ENCODE measurements at regions not wholly inside any gene's neighbourhood (a gene's known extent, or its start where the extent isn't known, plus 50 kb on each side); places are given as distances from the start of the nearest gene placed in this dataset.

GRCh38 chr1:232292818-232293217 is 337.1 kb downstream of the SIPA1L2 start:
- intact Hi-C loops (cut with DNase I), result no loop called here
- Histone ChIP-seq H3K9me3 (no peaks in the 10 kb centered on the region), H3K27ac (no peak overlapping the region), H3K4me1 (peaks cover 6% of the 10 kb centered on the region), H3K36me3 (no peaks in the 10 kb centered on the region), H3K27me3 (no peaks in the 10 kb centered on the region), H3K4me3 (no peak overlapping the region)
- no peak for ATAC-seq
- no peak for TF ChIP-seq CTCF (IDR thresholded peaks at IDR 0.05)
- no peak for DNase-seq

GRCh38 chr1:232292239-232292638 is 337.7 kb downstream of the SIPA1L2 start:
- DNase-seq, result no peak
- Histone ChIP-seq H3K27me3 (no peaks in the 10 kb centered on the region), H3K4me1 (peaks cover 6% of the 10 kb centered on the region), H3K4me3 (no peak overlapping the region), H3K36me3 (no peaks in the 10 kb centered on the region), H3K27ac (no peak overlapping the region), H3K9me3 (no peaks in the 10 kb centered on the region)
- no peak for TF ChIP-seq CTCF (IDR thresholded peaks at IDR 0.05)
- intact Hi-C loops (cut with DNase I), result no loop called here
- ATAC-seq, result no peak

- TF ChIP-seq CTCF (IDR thresholded peaks at IDR 0.05), result no peak
- Histone ChIP-seq H3K27ac (no peak overlapping the region), H3K9me3 (no peaks in the 10 kb centered on the region), H3K27me3 (no peaks in the 10 kb centered on the region), H3K36me3 (no peaks in the 10 kb centered on the region), H3K4me3 (no peak overlapping the region), H3K4me1 (peaks cover 6% of the 10 kb centered on the region)
- intact Hi-C loops (cut with DNase I), result no loop called here
- ATAC-seq (no peak), DNase-seq (no peak)
Measured at GRCh38 chr1:232291681-232292080, 338.3 kb downstream of the SIPA1L2 start.

- ATAC-seq (no peak), DNase-seq (no peak)
- TF ChIP-seq CTCF (IDR thresholded peaks at IDR 0.05), result no peak
- H3K27me3 ChIP-seq, result no peaks in the 10 kb centered on the region
- H3K4me3 ChIP-seq, result no peak overlapping the region
- no peak overlapping the region for H3K27ac ChIP-seq
- H3K36me3 ChIP-seq, result no peaks in the 10 kb centered on the region
- H3K4me1 ChIP-seq, result peaks cover 6% of the 10 kb centered on the region
- no peaks in the 10 kb centered on the region for H3K9me3 ChIP-seq
- intact Hi-C loops (cut with DNase I), result no loop called here
Measured at GRCh38 chr1:232291261-232291660, 338.7 kb downstream of the SIPA1L2 start.

- no peak for TF ChIP-seq CTCF (IDR thresholded peaks at IDR 0.05)
- H3K27ac ChIP-seq, result no peak overlapping the region
- DNase-seq (no peak), ATAC-seq (no peak)
- H3K4me3 ChIP-seq, result no peak overlapping the region
- H3K4me1 ChIP-seq, result peaks cover 6% of the 10 kb centered on the region
- H3K27me3 ChIP-seq, result no peaks in the 10 kb centered on the region
- no peaks in the 10 kb centered on the region for H3K9me3 ChIP-seq
- H3K36me3 ChIP-seq, result no peaks in the 10 kb centered on the region
- intact Hi-C loops (cut with DNase I), result no loop called here
Measured at GRCh38 chr1:232290570-232290969, 339.4 kb downstream of the SIPA1L2 start.

Data from upper lobe of right lung (tissue), 1 donor.